ENCODE measurements at regions not wholly inside any gene's neighbourhood (a gene's known extent, or its start where the extent isn't known, plus 50 kb on each side); places are given as distances from the start of the nearest gene placed in this dataset.

GRCh38 chr1:18012686-18013085, 94.9 kb upstream of the IGSF21 start:
- TF ChIP-seq GATA2 (IDR thresholded peaks at IDR 0.05; ENCODE audit: low read depth, low read length) = no peak
- no peak for TF ChIP-seq GATA3 (IDR thresholded peaks at IDR 0.05; ENCODE audit: low read depth, low read length)
